ENCODE measurements at regions not wholly inside any gene's neighbourhood (a gene's known extent, or its start where the extent isn't known, plus 50 kb on each side); places are given as distances from the start of the nearest gene placed in this dataset.

GRCh38 chr5:39870137-39870536 is 445.4 kb upstream of the DAB2 start:
- Mint-ChIP-seq H3K4me1 (no peaks in the 10 kb centered on the region), H3K27me3 (ENCODE audit: low read depth) (no peaks in the 10 kb centered on the region), H3K9me3 (peaks cover 51% of the 10 kb centered on the region), H3K4me3 (no peak overlapping the region), H3K36me3 (peaks cover 6% of the 10 kb centered on the region), H3K27ac (no peak overlapping the region)
- no peak for DNase-seq (ENCODE audit: low spot score in 2 of 2, unreplicated experiment in 2 of 2)
- TF ChIP-seq CTCF (IDR thresholded peaks at IDR 0.05; ENCODE audit: unreplicated experiment) = no peak

GRCh38 chr5:39869396-39869795 is 444.6 kb upstream of the DAB2 start:
- Mint-ChIP-seq H3K4me3 (no peak overlapping the region), H3K36me3 (peaks cover 6% of the 10 kb centered on the region), H3K27ac (no peak overlapping the region), H3K27me3 (ENCODE audit: low read depth) (no peaks in the 10 kb centered on the region), H3K4me1 (no peaks in the 10 kb centered on the region), H3K9me3 (peaks cover 55% of the 10 kb centered on the region)
- no peak for TF ChIP-seq CTCF (IDR thresholded peaks at IDR 0.05; ENCODE audit: unreplicated experiment)
- DNase-seq (ENCODE audit: low spot score in 2 of 2, unreplicated experiment in 2 of 2) = no peak

- Mint-ChIP-seq H3K4me3 (no peak overlapping the region), H3K27me3 (ENCODE audit: low read depth) (no peaks in the 10 kb centered on the region), H3K9me3 (peaks cover 55% of the 10 kb centered on the region), H3K36me3 (peaks cover 6% of the 10 kb centered on the region), H3K4me1 (no peaks in the 10 kb centered on the region), H3K27ac (no peak overlapping the region)
- TF ChIP-seq CTCF (IDR thresholded peaks at IDR 0.05; ENCODE audit: unreplicated experiment) = no peak
- no peak for DNase-seq (ENCODE audit: low spot score in 2 of 2, unreplicated experiment in 2 of 2)
Observed at GRCh38 chr5:39867923-39868322, 443.1 kb upstream of the DAB2 start.

DNA sequence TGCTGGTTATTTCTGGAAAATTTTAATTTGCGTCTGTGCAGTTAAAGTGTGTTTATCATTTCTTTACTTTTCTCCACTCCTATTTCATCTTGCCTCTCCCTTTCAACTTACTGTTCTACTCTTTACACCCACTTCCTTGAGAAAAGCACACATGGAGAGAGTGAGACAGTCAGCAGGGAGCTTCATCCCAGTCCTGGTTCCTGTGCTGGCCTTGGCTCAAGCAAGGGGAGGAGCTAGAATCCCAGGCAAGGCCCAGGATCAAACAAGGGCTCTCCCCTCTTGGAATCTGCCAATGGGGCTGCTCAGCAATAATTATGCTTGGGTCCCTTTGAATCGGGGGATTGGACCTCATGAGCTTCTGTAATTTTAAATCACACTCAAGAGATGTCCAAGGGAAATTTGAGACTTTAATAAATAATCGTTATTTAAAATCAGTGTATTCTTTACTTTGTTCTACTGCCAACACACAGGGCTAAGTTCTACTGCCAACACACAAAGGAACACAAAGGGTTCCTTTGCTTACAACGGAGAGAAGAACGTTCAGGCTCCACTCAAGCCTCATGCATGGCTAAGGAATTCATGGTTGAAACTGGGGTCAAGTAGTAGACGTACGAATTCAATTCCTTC is 439.3 kb upstream of the DAB2 start:
- Mint-ChIP-seq H3K36me3 (peaks cover 2% of the 10 kb centered on the region), H3K4me3 (no peak overlapping the region), H3K9me3 (peaks cover 36% of the 10 kb centered on the region), H3K27ac (no peak overlapping the region), H3K4me1 (no peaks in the 10 kb centered on the region), H3K27me3 (ENCODE audit: low read depth) (no peaks in the 10 kb centered on the region)
- no peak for TF ChIP-seq CTCF (IDR thresholded peaks at IDR 0.05; ENCODE audit: unreplicated experiment)
- no peak for DNase-seq (ENCODE audit: low spot score in 2 of 2, unreplicated experiment in 2 of 2)

- no peak for TF ChIP-seq CTCF (IDR thresholded peaks at IDR 0.05; ENCODE audit: unreplicated experiment)
- Mint-ChIP-seq H3K27me3 (ENCODE audit: low read depth) (no peaks in the 10 kb centered on the region), H3K4me1 (peaks cover 8% of the 10 kb centered on the region), H3K9me3 (no peaks in the 10 kb centered on the region), H3K27ac (no peak overlapping the region), H3K36me3 (no peaks in the 10 kb centered on the region), H3K4me3 (no peak overlapping the region)
- DNase-seq (ENCODE audit: low spot score in 2 of 2, unreplicated experiment in 2 of 2) = no peak
Observed at GRCh38 chr5:39857041-39857440, 432.3 kb upstream of the DAB2 start.

Measured in mesothelial cell of epicardium (in vitro differentiated cells).